ENCODE measurements at regions not wholly inside any gene's neighbourhood (a gene's known extent, or its start where the extent isn't known, plus 50 kb on each side); places are given as distances from the start of the nearest gene placed in this dataset.

- DNase-seq (ENCODE audit: extremely low read depth, low read depth), result no peak
- TF ChIP-seq CTCF (IDR thresholded peaks at IDR 0.05; ENCODE audit: low read depth, low read length), result no peak
Measured at GRCh38 chr2:176531608-176532007, 262.4 kb downstream of the MTX2 start.

GRCh38 chr2:176533505-176534193, 264.4 kb downstream of the MTX2 start:
- TF ChIP-seq CTCF (IDR thresholded peaks at IDR 0.05; ENCODE audit: low read depth, low read length), result no peak
- DNase-seq (ENCODE audit: extremely low read depth, low read depth), result no peak

- no peak for TF ChIP-seq CTCF (IDR thresholded peaks at IDR 0.05; ENCODE audit: low read depth, low read length)
- no peak for DNase-seq (ENCODE audit: extremely low read depth, low read depth)
Measured at GRCh38 chr2:176534798-176535466, 265.7 kb downstream of the MTX2 start.

- TF ChIP-seq CTCF (IDR thresholded peaks at IDR 0.05; ENCODE audit: low read depth, low read length), result no peak
- DNase-seq (ENCODE audit: extremely low read depth, low read depth), result no peak
Measured at GRCh38 chr2:176535467-176536113, 266.3 kb downstream of the MTX2 start.

- no peak for TF ChIP-seq CTCF (IDR thresholded peaks at IDR 0.05; ENCODE audit: low read depth, low read length)
- DNase-seq (ENCODE audit: extremely low read depth, low read depth), result no peak
Measured at GRCh38 chr2:176536439-176537133, 267.3 kb downstream of the MTX2 start.

GRCh38 chr2:176537932-176538331, 268.7 kb downstream of the MTX2 start:
- TF ChIP-seq CTCF (IDR thresholded peaks at IDR 0.05; ENCODE audit: low read depth, low read length), result no peak
- DNase-seq (ENCODE audit: extremely low read depth, low read depth), result no peak
